ENCODE measurements at regions not wholly inside any gene's neighbourhood (a gene's known extent, or its start where the extent isn't known, plus 50 kb on each side); places are given as distances from the start of the nearest gene placed in this dataset.

DNA sequence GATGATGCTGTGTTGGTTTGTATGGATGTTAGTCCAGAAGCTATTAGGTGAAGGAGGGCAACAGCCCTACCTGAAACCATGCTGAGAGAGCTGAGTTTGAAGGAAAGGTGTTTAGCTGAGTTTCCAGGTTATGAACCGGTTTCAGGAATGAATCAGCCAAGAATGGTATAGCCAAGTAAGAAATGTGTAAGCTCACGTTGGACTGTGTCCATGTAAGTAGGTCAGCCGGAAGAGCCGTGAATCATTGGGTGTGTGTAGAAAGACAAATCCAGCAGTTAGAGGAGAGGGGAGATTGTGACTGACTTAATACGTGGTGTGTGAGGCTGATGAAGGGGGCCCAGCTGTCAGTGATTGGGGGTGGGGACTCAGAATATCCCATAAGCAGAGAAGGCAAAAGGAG, 77.2 kb upstream of the SPIN4 start:
- TF ChIP-seq EZH2 (IDR thresholded peaks at IDR 0.05; ENCODE audit: low read depth, unreplicated experiment) (no peak), POLR2AphosphoS5 (IDR thresholded peaks at IDR 0.05; ENCODE audit: low read depth) (no peak), ZNF114 (CRISPR knock-in tag; IDR thresholded peaks at IDR 0.05) (no peak), JUNB (IDR thresholded peaks at IDR 0.05; ENCODE audit: unreplicated experiment) (no peak), CREB1 (CRISPR knock-in tag; IDR thresholded peaks at IDR 0.05; ENCODE audit: low read depth) (no peak), EZH2phosphoT487 (IDR thresholded peaks at IDR 0.05; ENCODE audit: unreplicated experiment) (no peak), STAT1 (IDR thresholded peaks at IDR 0.05; ENCODE audit: unreplicated experiment) (no peak), ZNF331 (CRISPR knock-in tag; IDR thresholded peaks at IDR 0.05; ENCODE audit: low read depth) (no peak)
- TF ChIP-seq, protein P1, sequence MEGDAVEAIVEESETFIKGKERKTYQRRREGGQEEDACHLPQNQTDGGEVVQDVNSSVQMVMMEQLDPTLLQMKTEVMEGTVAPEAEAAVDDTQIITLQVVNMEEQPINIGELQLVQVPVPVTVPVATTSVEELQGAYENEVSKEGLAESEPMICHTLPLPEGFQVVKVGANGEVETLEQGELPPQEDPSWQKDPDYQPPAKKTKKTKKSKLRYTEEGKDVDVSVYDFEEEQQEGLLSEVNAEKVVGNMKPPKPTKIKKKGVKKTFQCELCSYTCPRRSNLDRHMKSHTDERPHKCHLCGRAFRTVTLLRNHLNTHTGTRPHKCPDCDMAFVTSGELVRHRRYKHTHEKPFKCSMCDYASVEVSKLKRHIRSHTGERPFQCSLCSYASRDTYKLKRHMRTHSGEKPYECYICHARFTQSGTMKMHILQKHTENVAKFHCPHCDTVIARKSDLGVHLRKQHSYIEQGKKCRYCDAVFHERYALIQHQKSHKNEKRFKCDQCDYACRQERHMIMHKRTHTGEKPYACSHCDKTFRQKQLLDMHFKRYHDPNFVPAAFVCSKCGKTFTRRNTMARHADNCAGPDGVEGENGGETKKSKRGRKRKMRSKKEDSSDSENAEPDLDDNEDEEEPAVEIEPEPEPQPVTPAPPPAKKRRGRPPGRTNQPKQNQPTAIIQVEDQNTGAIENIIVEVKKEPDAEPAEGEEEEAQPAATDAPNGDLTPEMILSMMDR (conservative IDR thresholded peaks at IDR 0.05; ENCODE audit: low read depth in 2 of 2): no peak
- TF ChIP-seq, protein P2, sequence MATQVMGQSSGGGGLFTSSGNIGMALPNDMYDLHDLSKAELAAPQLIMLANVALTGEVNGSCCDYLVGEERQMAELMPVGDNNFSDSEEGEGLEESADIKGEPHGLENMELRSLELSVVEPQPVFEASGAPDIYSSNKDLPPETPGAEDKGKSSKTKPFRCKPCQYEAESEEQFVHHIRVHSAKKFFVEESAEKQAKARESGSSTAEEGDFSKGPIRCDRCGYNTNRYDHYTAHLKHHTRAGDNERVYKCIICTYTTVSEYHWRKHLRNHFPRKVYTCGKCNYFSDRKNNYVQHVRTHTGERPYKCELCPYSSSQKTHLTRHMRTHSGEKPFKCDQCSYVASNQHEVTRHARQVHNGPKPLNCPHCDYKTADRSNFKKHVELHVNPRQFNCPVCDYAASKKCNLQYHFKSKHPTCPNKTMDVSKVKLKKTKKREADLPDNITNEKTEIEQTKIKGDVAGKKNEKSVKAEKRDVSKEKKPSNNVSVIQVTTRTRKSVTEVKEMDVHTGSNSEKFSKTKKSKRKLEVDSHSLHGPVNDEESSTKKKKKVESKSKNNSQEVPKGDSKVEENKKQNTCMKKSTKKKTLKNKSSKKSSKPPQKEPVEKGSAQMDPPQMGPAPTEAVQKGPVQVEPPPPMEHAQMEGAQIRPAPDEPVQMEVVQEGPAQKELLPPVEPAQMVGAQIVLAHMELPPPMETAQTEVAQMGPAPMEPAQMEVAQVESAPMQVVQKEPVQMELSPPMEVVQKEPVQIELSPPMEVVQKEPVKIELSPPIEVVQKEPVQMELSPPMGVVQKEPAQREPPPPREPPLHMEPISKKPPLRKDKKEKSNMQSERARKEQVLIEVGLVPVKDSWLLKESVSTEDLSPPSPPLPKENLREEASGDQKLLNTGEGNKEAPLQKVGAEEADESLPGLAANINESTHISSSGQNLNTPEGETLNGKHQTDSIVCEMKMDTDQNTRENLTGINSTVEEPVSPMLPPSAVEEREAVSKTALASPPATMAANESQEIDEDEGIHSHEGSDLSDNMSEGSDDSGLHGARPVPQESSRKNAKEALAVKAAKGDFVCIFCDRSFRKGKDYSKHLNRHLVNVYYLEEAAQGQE (IDR thresholded peaks at IDR 0.05; ENCODE audit: unreplicated experiment): no peak
- TF ChIP-seq, protein P3, sequence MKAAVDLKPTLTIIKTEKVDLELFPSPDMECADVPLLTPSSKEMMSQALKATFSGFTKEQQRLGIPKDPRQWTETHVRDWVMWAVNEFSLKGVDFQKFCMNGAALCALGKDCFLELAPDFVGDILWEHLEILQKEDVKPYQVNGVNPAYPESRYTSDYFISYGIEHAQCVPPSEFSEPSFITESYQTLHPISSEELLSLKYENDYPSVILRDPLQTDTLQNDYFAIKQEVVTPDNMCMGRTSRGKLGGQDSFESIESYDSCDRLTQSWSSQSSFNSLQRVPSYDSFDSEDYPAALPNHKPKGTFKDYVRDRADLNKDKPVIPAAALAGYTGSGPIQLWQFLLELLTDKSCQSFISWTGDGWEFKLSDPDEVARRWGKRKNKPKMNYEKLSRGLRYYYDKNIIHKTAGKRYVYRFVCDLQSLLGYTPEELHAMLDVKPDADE (IDR thresholded peaks at IDR 0.05): no peak

All from GM23338 (cell line).